ENCODE measurements at regions not wholly inside any gene's neighbourhood (a gene's known extent, or its start where the extent isn't known, plus 50 kb on each side); places are given as distances from the start of the nearest gene placed in this dataset.

DNA sequence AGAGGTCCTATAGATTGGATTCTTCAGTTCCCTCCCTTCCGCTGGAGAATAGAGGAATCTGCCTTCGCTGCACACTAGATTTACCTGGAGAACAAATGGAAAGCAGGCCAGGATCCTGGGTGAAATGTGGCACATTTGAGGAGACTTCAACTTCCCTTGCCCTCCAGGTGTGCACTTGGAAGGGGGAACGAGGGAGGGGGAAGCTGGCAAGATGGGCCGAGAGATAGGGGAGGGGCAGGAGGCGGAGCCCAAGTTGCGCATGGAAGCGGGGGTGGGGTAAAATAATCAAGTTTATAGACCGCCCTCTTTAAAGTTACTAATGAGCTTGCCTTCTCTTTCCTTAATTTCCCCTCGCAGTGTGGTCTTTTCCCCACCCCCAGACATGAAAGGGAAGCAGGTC lies 155.7 kb upstream of the CAMK1G start:
- no peak for TF ChIP-seq POLR2A (IDR thresholded peaks at IDR 0.05)
- TF ChIP-seq, protein P1, sequence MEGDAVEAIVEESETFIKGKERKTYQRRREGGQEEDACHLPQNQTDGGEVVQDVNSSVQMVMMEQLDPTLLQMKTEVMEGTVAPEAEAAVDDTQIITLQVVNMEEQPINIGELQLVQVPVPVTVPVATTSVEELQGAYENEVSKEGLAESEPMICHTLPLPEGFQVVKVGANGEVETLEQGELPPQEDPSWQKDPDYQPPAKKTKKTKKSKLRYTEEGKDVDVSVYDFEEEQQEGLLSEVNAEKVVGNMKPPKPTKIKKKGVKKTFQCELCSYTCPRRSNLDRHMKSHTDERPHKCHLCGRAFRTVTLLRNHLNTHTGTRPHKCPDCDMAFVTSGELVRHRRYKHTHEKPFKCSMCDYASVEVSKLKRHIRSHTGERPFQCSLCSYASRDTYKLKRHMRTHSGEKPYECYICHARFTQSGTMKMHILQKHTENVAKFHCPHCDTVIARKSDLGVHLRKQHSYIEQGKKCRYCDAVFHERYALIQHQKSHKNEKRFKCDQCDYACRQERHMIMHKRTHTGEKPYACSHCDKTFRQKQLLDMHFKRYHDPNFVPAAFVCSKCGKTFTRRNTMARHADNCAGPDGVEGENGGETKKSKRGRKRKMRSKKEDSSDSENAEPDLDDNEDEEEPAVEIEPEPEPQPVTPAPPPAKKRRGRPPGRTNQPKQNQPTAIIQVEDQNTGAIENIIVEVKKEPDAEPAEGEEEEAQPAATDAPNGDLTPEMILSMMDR (IDR thresholded peaks at IDR 0.05): no peak

Measured in lower leg skin (tissue), 3 donors.